C4-2B (cell line): ENCODE measurements at regions not wholly inside any gene's neighbourhood (a gene's known extent, or its start where the extent isn't known, plus 50 kb on each side); places are given as distances from the start of the nearest gene placed in this dataset.

ENCODE experiments used
- ZFX ChIP-seq: fragments of 450-650 bp; IDR thresholded peaks from 2 replicates; pipeline ENCODE4 v1.6.1; 2017
- TF ChIP-seq, protein P1 (sequence below): fragments of 450-650 bp; conservative IDR thresholded peaks from 2 replicates; pipeline ENCODE4 v1.5.1; 2017; ENCODE audit warnings: mild to moderate bottlenecking

DNA sequence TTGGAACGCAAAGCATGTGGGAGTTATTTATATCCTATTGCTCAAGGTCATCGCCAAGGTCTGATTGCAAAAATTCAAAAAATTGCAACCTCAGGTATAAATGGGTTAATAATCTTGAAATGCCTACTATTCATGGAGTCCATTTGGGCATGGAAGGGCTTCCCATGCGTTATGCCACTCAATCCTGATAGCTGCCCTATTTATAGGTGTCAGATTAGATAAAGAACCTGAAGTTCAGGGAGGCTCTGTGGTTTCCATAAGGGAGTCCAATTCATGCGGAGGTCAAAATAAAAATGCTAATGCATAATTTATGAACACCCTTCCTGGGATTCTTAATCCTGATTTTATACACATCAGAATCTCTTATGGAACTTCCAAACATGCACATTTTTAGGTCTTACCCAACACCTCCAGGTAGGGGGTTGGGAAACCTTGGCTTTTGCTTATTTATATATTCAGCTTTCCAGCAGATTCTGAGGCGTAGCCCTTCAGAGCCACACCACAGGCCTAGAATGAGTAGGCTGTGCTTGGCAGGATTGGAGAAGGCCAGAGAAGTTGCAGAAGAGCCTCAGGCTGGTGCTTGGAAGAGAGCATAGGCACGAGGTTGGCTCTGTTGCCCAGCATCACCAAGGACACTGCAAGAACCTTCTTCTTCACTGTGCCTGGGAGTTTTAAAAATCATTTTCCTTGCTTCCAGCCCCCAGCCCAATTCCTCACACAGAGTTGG, 324.4 kb upstream of the CFAP20DC start:
- TF ChIP-seq, protein P1, sequence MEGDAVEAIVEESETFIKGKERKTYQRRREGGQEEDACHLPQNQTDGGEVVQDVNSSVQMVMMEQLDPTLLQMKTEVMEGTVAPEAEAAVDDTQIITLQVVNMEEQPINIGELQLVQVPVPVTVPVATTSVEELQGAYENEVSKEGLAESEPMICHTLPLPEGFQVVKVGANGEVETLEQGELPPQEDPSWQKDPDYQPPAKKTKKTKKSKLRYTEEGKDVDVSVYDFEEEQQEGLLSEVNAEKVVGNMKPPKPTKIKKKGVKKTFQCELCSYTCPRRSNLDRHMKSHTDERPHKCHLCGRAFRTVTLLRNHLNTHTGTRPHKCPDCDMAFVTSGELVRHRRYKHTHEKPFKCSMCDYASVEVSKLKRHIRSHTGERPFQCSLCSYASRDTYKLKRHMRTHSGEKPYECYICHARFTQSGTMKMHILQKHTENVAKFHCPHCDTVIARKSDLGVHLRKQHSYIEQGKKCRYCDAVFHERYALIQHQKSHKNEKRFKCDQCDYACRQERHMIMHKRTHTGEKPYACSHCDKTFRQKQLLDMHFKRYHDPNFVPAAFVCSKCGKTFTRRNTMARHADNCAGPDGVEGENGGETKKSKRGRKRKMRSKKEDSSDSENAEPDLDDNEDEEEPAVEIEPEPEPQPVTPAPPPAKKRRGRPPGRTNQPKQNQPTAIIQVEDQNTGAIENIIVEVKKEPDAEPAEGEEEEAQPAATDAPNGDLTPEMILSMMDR = no peak
- TF ChIP-seq ZFX = no peak
